ENCODE measurements at regions not wholly inside any gene's neighbourhood (a gene's known extent, or its start where the extent isn't known, plus 50 kb on each side); places are given as distances from the start of the nearest gene placed in this dataset.

DNA sequence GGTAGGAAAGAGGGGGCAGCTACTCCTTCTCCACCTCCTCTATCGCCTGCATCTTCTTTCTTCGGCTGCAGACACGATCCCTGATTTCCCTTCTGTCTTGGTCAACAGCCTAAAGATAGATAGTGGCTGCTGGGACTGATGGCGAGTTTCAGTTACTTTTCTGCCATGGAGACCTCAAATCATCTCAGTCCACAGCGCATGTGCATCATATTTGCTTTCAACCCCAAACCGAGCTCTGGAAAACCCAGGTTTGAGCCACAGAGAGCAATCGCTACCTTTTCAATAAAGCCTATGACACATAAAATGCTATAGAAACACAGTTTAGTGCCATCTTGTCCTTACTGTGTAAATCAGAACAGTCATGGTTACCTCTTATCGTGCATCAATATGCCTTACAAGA lies 142.9 kb upstream of the IRF2BP2 start:
- no peak for DNase-seq

DNA sequence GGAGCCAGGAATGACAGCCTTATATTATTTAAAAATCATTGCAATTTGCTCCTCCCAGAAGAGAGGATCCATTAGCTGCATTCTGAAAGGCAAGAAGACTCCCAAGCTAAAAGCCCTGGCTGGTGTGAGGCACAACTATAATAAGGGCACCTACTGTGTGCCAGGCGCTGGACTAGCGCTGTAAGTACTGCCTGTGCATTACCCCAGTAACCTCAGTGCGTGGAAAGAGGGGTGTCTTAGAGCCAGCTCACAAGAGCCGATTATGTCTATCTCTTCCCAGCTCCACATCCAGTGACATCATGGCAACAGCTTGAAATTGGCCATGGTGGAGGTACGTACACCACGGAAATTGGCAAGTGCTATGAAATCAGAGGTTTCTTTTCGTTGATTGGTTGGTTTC lies 141.7 kb upstream of the IRF2BP2 start:
- no peak for DNase-seq

GRCh38 chr1:234750922-234751627 lies 141.1 kb upstream of the IRF2BP2 start:
- no peak for DNase-seq

DNA sequence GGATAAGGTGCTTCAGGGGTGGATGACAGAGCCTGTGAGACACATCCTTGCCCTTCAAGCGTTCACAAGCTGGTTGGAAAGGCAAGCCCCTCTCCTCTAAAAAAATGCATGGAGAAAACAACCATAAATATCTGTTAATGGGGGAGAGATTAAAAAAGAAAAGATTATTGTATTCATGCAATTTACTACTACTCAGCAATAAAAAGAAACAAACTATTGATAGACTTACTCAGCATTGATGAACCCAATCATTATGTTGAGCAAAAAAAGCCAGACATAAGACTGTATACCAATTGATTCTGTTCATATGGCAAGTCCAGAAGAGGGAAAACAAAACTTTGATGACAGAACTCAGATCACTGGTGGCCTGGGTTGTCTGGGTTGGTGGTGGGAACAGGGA lies 138.7 kb upstream of the IRF2BP2 start:
- DNase-seq: no peak

- peak; percentile 64 to 81 (median 80) for DNase-seq
These were observed 138.1 kb upstream of the IRF2BP2 start for GRCh38 chr1:234748066-234748465.

DNA sequence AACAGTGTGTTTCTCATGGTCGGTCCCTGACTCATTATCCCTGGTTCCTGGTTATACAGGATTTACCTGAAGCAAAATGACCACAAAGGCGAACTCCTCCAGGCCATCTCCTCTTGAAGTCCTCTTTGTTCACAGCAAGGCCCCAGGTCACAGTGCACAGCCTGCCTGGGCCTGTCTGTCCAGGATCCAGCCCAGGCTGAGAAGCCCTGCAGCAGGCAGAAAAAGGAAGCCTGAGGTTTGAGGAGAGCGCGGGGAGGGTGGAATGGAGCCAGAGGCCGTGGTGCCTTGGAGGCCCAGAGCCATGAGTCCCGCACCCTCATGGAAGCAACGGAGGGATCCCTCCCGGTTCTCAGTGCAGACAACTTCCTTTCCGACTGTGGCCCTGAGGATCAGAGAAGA lies 136.8 kb upstream of the IRF2BP2 start:
- peak; percentile 34 to 65 (median 52) for DNase-seq

DNA sequence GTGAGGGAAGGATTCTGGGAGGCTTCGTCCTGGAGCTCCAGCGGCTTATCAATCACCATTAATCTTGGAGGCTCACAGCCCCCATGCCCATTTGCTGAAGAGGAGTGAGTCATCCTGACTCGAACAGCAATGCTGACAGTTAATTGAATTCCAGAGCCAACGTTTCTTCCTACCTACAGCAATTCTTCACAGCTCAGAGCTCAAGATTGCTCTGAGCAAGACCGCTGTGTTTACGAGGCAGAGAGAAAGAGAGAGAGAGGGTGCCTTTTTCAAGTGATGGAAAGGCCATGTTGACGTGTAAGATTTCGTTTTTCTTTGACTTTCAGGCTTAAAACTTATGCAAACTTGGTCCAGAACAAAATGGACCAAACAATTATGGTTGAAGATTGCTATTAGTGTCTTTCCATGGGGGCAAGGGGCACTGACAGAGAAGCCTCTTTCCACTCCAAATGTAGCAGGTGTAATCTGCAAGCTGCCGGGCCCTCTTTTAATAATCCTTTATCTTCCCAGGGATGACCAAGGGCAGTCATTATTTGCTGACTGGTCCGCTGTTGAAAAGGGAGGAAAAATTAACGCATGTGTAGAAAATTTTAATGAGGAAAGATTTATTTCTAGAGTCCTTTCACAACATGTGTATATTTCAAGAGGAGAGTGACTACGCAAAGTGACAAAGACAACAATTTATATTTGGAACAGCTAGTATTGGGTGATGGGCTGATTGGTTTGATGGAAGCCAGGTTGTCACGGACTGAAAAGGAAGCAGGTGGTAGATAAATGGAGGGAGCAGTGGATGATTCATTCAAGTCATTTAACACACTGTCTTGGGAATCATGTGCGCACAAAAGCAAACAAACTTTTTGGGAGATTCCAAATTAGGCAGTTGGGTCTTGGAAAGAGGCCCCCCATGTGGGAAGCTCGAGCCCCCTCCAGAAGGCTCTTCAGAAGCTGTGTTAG lies 136.1 kb upstream of the IRF2BP2 start:
- DNase-seq: no peak

- no peak for DNase-seq
These were observed 135.3 kb upstream of the IRF2BP2 start for GRCh38 chr1:234745276-234745675.

DNA sequence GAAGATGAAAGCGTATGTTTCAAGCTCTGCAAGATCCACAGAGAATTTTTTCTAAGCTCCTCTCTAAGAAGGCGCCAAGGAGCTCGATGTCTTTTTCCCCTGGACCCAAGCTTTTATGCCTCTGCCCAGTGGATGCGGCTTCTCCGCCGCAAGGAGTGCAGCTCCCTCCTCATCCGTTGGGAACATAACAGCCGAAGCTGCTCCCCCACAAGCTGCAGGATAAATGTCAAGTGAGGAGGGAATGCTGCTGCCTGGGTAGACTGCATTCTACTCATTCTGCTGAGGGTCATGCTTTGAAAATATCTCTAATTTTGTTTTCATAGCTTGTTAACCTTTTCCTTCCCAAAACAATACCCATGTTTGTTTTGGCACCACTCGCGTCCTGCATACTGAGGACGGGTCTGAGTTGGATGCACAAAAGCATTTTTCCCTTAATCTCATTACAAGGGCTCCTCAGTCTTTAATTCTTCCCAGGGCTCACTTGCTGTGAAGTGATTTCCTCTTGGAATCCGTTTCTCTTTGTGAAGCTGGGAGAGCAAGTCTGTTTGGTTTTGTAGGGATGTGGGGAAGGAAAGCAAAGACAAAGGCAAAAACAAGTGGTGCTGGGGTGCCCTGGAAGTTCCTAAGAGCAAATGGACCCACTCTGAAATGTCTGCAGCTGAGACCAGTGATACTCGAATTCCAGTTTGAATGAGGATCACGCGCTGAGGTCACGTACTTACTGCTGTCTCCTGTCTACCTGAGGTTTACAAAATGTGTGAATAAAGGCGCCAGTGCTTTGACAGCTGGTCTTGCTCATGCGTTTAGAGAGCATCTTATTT lies 134.0 kb upstream of the IRF2BP2 start:
- no peak for DNase-seq

- no peak for DNase-seq
These were observed 132.6 kb upstream of the IRF2BP2 start for GRCh38 chr1:234742622-234743021.

- peak in 3 of 4 experiments; percentile 31 to 54 (median 45) for DNase-seq
These were observed 128.0 kb upstream of the IRF2BP2 start for GRCh38 chr1:234737967-234738314.

- no peak for DNase-seq
These were observed 125.9 kb upstream of the IRF2BP2 start for GRCh38 chr1:234735916-234736315.

DNA sequence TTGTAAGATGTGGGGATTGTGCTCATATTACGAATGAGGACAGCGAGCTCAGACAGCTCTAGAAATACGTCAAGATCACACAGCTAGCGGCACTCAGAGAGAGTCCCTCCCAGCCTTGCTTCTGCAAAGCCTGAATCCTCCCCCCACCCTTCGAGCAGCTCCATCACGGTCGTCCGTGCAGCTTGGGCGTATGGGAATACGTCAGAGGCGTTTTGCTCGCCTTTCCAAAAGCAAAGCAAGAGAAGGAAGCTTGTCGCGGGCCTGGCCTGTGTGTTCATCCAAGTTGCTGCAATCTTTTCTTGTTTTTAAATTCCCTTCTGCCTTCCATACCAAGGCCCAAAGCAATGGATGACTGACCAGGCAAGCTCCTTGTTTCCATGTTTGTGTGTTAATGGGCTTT lies 125.5 kb upstream of the IRF2BP2 start:
- no peak for DNase-seq

- DNase-seq: no peak
These were observed 124.9 kb upstream of the IRF2BP2 start for GRCh38 chr1:234734869-234735268.

DNA sequence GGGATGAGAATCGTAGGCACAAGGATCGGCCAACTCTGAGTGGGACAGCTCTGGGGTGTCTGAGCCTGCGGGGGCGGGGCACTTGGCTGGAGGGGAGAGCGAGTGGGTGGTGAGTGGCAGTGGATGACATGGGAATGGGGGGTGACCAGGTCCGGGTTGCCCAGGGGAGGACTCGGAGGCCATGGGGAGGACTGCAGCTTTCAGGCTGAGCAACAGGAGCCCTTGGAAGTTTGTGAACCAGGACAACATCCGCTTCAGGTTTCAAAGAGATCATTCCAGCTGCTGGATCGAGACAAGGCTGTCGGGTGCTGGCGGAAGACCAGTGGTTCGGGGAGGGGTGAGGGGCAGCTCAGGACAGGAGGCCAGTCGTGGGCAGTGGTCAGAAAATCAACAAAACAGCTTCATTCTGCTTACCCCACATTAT lies 124.4 kb upstream of the IRF2BP2 start:
- no peak for DNase-seq

- no peak for DNase-seq
These were observed 123.4 kb upstream of the IRF2BP2 start for GRCh38 chr1:234733427-234733826.

DNA sequence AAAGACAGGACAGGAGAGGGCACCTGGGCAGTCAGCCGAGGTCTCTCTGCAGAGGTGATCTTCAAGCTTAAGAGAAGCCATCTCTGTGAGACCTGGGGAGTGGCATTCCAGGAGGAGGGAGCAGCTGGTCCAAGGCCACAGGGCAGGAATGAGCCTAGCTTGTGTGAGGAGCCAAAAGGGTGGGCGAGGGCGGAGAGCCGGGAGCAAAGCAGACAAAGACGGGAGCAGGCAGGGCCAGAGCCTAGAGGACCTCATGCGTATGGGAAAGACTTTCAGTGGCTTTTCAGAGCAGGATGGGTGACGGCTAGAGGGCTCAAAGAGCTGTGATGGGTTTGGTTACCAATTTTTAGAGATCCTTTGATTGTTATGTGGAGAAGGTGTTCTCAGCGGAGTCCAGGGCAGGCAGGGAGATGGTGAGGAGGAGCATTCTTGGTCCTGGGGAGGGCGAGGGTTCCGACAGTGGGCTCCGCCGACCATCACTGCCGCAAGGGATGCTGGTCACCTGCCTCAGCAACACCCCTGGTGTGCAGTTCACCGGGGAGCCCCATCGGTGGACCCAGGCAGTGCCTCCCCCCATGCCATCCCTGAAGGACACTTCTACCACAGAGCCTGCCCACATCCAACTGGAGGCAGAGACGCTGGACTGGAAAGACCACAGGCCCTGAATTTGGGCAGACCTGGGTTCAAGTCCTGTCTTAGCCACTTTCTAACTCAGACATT lies 122.9 kb upstream of the IRF2BP2 start:
- no peak for DNase-seq

DNA sequence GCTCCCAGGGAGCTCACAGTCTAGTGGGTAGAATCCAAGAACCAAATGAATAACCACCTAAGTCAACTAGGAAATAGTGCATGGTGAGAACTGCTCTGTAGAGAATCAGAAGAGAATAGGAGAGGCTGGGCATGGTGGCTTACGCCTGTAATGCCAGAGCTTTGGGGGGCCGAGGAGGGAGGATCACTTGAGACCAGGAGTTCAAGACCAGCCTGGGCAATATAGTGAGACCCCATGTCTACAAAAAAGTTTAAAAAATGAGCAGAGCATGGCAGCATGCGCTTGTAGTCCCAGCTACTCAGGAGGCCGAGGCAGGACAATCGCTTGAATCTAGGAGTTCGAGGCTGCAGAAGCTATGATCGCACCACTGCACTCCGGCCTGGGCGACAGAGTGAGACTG lies 122.3 kb upstream of the IRF2BP2 start:
- no peak for DNase-seq

GRCh38 chr1:234731569-234732085 lies 121.6 kb upstream of the IRF2BP2 start:
- peak; percentile 69 to 82 (median 80) for DNase-seq

- DNase-seq: peak in 2 of 4 experiments; percentile 31 to 68
These were observed 121.0 kb upstream of the IRF2BP2 start for GRCh38 chr1:234730770-234731568.

DNA sequence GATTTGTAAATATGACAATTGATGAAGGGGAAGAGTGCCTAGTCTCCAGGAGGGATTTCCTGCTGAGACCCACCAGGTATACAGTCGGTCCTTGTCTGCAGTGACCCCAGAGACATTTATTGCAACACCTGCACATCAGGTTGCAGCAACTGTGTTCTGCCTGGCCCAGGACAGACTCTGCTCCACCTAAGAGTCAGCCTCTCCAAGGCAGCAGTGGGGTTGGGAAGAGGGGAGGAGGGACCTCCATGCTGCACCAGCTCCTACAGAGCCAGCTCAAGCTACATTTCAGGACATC lies 120.4 kb upstream of the IRF2BP2 start:
- DNase-seq: no peak

Measured in suppressor macrophage (primary cell).